ENCODE measurements at regions not wholly inside any gene's neighbourhood (a gene's known extent, or its start where the extent isn't known, plus 50 kb on each side); places are given as distances from the start of the nearest gene placed in this dataset.

DNA sequence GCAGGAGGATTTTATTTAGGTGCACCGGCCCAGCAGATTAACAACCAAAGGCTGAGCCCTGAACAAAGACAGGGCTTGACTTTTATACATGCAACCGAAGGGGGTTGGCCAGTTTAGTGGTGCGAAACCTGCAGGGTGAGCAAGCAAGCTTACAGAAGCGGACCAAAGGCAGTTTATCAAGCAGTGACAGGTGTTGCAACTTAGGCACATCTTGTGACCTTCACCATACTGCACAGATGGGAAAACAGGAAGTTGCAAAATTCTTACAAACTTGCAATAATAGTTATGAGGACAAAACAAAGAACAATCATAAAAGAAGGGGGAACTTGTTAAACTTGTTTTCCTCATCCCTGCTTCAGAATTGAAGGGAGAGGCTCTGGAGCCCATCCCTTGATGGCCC is 1265.1 kb downstream of the CDH8 start:
- TF ChIP-seq GATA2 (IDR thresholded peaks at IDR 0.05; ENCODE audit: low read depth, low read length) (no peak), GATA3 (IDR thresholded peaks at IDR 0.05; ENCODE audit: low read depth, low read length) (no peak)

Data from SH-SY5Y (cell line).